DND-41 (cell line): ENCODE measurements at regions not wholly inside any gene's neighbourhood (a gene's known extent, or its start where the extent isn't known, plus 50 kb on each side); places are given as distances from the start of the nearest gene placed in this dataset.

ENCODE experiments used
- ATAC-seq: fragments of 200-7000 bp; cut with Tn5 transposase; 3 replicates; pipeline ENCODE4 v1.9.1; 2021; ENCODE audit warnings: low read depth; ENCODE audit not compliant: insufficient read depth
- DNase-seq: peaks from one replicate; pipeline ENCODE4 v3.0.0-alpha.2; 2020
- H2AFZ ChIP-seq: 2 replicates; pipeline ENCODE4 v1.6.0; 2012; ENCODE audit warnings: low read depth, low read length
- H3K27ac ChIP-seq: 2 replicates; pipeline ENCODE4 v1.5.1; 2012; ENCODE audit warnings: low read length, inconsistent platforms
- H3K27me3 ChIP-seq: fragments of 200-600 bp; sonication (generic); 2 replicates; pipeline ENCODE4 v1.6.0; 2012; ENCODE audit warnings: low read length, mild to moderate bottlenecking, inconsistent platforms; ENCODE audit not compliant: insufficient read depth, poor library complexity
- H3K36me3 ChIP-seq: 2 replicates; pipeline ENCODE4 v1.5.1; 2012; ENCODE audit warnings: low read length, inconsistent platforms; ENCODE audit not compliant: insufficient read depth
- H3K4me1 ChIP-seq: 2 replicates; pipeline ENCODE4 v1.5.1; 2012; ENCODE audit warnings: mild to moderate bottlenecking, low read length; ENCODE audit not compliant: insufficient read depth
- H3K4me2 ChIP-seq: 2 replicates; pipeline ENCODE4 v1.6.0; 2012; ENCODE audit warnings: mild to moderate bottlenecking, moderate library complexity, low read length, inconsistent platforms; ENCODE audit not compliant: insufficient read depth
- H3K4me3 ChIP-seq, 2 experiments: fragments of 200-600 bp in 1 of 2; shearing (Covaris generic) in 1 of 2; 2 replicates each; pipeline ENCODE4 v1.5.1; 2012 to 2016; ENCODE audit warnings: inconsistent platforms in 2 of 2, low read length in 2 of 2, mild to moderate bottlenecking in 2 of 2, low read depth in 1 of 2, moderate library complexity in 1 of 2
- H3K79me2 ChIP-seq: 2 replicates; pipeline ENCODE4 v1.6.0; 2012; ENCODE audit warnings: low read length, inconsistent platforms; ENCODE audit not compliant: insufficient read depth
- H3K9ac ChIP-seq: 2 replicates; pipeline ENCODE4 v1.6.0; 2012; ENCODE audit warnings: low read depth, mild to moderate bottlenecking, inconsistent platforms, low read length, moderate library complexity
- H3K9me3 ChIP-seq: 2 replicates; pipeline ENCODE4 v1.5.1; 2012; ENCODE audit warnings: low read length, moderate library complexity, mild to moderate bottlenecking, inconsistent platforms; ENCODE audit not compliant: insufficient read depth, severe bottlenecking
- H4K20me1 ChIP-seq: 2 replicates; pipeline ENCODE4 v1.6.0; 2012; ENCODE audit warnings: low read length; ENCODE audit not compliant: insufficient read depth
- EZH2 ChIP-seq: IDR thresholded peaks from 3 replicates; pipeline ENCODE4 v1.6.1; 2012; ENCODE audit warnings: borderline replicate concordance, low read depth, mild to moderate bottlenecking, moderate library complexity, low read length, inconsistent platforms; ENCODE audit not compliant: severe bottlenecking
- TF ChIP-seq, protein P1 (sequence below): IDR thresholded peaks from 2 replicates; pipeline ENCODE4 v1.5.1; 2012; ENCODE audit warnings: borderline replicate concordance, low read length, moderate library complexity, mild to moderate bottlenecking; ENCODE audit not compliant: poor library complexity, severe bottlenecking; ENCODE audit errors: extremely low read depth

DNA sequence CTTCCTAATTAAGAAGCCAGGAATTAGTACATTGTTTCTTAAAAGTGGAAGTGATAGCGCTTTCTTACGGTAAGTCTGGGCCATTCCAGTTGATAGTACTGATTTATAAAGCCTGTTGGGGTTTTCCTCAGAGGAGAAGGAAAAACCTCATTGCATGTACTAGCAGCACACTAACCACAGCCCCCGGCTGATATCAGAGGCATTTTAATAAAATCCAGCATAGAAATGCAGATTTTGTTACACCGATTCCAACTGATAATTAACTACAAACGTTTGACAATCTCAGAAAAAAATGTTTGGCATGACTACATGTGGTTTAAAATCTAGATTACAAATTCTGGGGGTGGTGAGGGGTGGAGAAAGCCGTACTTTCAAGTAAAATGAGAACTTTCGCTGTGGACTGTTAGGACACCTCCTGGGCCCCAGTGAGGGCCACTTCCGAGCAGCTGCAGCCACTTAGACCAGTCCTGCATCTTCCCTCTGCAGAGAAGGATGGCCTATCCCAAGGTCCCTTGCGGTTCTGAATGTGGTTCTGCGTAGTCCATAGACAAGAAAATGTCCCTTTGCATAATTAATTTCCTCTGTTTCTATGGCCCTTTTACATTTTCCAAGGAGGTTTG is 374.4 kb downstream of the NUAK1 start:
- Histone ChIP-seq H3K27ac (no peak overlapping the region), H3K4me2 (no peak overlapping the region), H3K36me3 (no peaks in the 10 kb centered on the region), H3K9ac (no peak overlapping the region), H4K20me1 (no peaks in the 10 kb centered on the region), H3K9me3 (no peaks in the 10 kb centered on the region), H3K27me3 (no peaks in the 10 kb centered on the region), H3K4me1 (no peaks in the 10 kb centered on the region), H3K79me2 (no peaks in the 10 kb centered on the region), H3K4me3 (no peak overlapping the region), H2AFZ (no peak overlapping the region)
- ATAC-seq (no peak), DNase-seq (no peak)
- TF ChIP-seq, protein P1, sequence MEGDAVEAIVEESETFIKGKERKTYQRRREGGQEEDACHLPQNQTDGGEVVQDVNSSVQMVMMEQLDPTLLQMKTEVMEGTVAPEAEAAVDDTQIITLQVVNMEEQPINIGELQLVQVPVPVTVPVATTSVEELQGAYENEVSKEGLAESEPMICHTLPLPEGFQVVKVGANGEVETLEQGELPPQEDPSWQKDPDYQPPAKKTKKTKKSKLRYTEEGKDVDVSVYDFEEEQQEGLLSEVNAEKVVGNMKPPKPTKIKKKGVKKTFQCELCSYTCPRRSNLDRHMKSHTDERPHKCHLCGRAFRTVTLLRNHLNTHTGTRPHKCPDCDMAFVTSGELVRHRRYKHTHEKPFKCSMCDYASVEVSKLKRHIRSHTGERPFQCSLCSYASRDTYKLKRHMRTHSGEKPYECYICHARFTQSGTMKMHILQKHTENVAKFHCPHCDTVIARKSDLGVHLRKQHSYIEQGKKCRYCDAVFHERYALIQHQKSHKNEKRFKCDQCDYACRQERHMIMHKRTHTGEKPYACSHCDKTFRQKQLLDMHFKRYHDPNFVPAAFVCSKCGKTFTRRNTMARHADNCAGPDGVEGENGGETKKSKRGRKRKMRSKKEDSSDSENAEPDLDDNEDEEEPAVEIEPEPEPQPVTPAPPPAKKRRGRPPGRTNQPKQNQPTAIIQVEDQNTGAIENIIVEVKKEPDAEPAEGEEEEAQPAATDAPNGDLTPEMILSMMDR = no peak
- TF ChIP-seq EZH2 = no peak

GRCh38 chr12:105765053-105766014 is 373.4 kb downstream of the NUAK1 start:
- Histone ChIP-seq H3K36me3 (no peaks in the 10 kb centered on the region), H3K4me3 (no peak overlapping the region), H3K27ac (no peak overlapping the region), H2AFZ (no peak overlapping the region), H3K9me3 (no peaks in the 10 kb centered on the region), H3K27me3 (no peaks in the 10 kb centered on the region), H3K9ac (no peak overlapping the region), H4K20me1 (no peaks in the 10 kb centered on the region), H3K4me1 (no peaks in the 10 kb centered on the region), H3K79me2 (no peaks in the 10 kb centered on the region), H3K4me2 (no peak overlapping the region)
- TF ChIP-seq, protein P1 = no peak
- TF ChIP-seq EZH2 = no peak
- DNase-seq (no peak), ATAC-seq (no peak)

DNA sequence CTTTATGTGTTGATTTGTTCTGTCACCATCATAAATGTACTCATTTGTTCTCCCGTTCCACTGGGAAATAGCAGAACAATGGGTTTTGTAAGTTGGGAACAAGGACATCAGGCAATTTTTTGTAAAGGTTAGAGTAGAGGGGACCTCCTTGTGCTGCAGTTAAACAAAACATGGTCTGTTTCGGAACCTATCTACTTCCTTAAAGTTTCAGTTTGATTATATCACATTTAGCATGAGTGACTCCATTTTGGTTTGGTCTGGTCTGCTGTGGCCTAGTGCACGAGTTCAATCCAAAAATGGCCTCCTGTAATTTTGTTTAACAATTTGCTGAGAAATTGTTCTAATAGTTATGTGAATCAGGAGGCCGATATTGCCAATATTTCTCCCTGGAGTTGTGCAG is 372.7 kb downstream of the NUAK1 start:
- Histone ChIP-seq H3K9me3 (no peaks in the 10 kb centered on the region), H4K20me1 (no peaks in the 10 kb centered on the region), H3K4me3 (no peak overlapping the region), H3K4me2 (no peak overlapping the region), H3K4me1 (no peaks in the 10 kb centered on the region), H3K27ac (no peak overlapping the region), H3K36me3 (no peaks in the 10 kb centered on the region), H3K9ac (no peak overlapping the region), H3K79me2 (no peaks in the 10 kb centered on the region), H3K27me3 (no peaks in the 10 kb centered on the region), H2AFZ (no peak overlapping the region)
- no peak for TF ChIP-seq EZH2
- TF ChIP-seq, protein P1 = no peak
- DNase-seq = no peak
- ATAC-seq = no peak
